Right cardiac atrium (tissue), 5 donors: ENCODE measurements at regions not wholly inside any gene's neighbourhood (a gene's known extent, or its start where the extent isn't known, plus 50 kb on each side); places are given as distances from the start of the nearest gene placed in this dataset.
A peak's percentile ranks its signal among the peaks of the same experiment; 100 is the strongest.

ENCODE experiments used
- ATAC-seq, 2 donors: fragments of 200-7000 bp; cut with Tn5 transposase; one replicate each; pipeline versions ENCODE4 v1.8.0 to v1.9.1; 2020; ENCODE audit warnings: moderate library complexity in 2 of 2, mild to moderate bottlenecking in 1 of 2
- DNase-seq, 3 donors: peaks; one replicate each; pipeline ENCODE4 v3.0.0-alpha.2; 2020
- H3K27ac ChIP-seq: one replicate; pipeline ENCODE4 v1.5.1; 2013; ENCODE audit warnings: mild to moderate bottlenecking, low read length, control low read depth, moderate library complexity
- H3K27me3 ChIP-seq: one replicate; pipeline ENCODE4 v1.6.1; 2013; ENCODE audit not compliant: control insufficient read depth, insufficient read depth
- H3K4me1 ChIP-seq: one replicate; pipeline ENCODE4 v1.6.1; 2013; ENCODE audit warnings: low read length; ENCODE audit not compliant: control insufficient read depth, insufficient read depth
- H3K4me3 ChIP-seq: one replicate; pipeline ENCODE4 v1.5.1; 2013; ENCODE audit warnings: low read length, control low read depth
- H3K9me3 ChIP-seq: one replicate; pipeline ENCODE4 v1.6.1; 2013; ENCODE audit warnings: low read length; ENCODE audit not compliant: control insufficient read depth
- WGBS: extraction: QIAGEN DNeasy Blood & Tissue Kit; methylation state at CpG from one replicate; pipeline ENCODE4 v1.1.7; 2013; 5-methylcytosine and 5-hydroxymethylcytosine counted together
- intact Hi-C, 4 donors: fragments of 100-400 bp; cut with DNase I; formaldehyde crosslinking; loops; one replicate each; pipeline versions ENCODE4 v1.11.0 to v1.14.0; 2022 to 2023
- donor health status: healthy with polysubstance abuse.
- donor health status: DM: no; HTN: yes; CAD: no.
- donor health status: DM: no; HTN: no; CAD: no.
- donor health status: DM: no; HTN: yes; CAD: no; lungs with severe emphysema.
- donor health status: DM: yes; HTN: yes; CAD: no.

DNA sequence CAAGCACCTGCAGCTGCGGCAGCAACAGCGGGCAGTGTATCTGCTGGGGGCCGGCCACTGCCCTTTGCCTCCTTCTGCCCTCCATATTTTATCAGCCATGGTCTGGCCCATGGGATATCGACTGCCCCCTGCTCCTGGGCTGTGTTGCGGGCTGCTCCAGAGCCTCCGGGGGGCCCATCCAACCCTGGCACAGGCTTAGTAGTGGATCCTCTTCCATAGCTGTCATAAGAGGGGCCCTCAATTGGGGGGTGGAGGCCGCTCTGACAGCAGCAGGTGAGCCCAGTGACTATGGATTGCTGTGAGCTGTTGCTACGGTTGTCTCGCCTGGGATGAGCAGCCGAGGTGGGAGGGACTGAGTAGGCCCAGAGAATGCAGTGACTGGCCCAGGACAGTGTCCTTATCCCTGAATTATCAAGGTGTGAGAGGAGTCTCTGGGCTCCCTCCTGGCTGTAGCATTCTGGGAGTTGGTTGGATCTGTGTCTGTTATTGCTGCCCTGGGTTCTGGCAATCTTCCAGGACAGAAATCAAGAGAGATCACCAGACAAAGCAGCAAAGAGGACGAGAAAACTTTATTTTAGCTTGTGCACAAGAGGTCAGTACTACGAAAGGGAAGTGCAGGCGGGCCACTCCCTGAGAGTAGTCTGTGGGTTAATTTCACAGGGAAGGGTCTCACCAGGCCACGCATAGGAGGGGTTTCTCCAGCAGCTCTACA, 145.1 kb downstream of the ASB1 start:
- ATAC-seq (no peak), DNase-seq (no peak)
- Histone ChIP-seq H3K27me3 (no peaks in the 10 kb centered on the region), H3K4me3 (no peak overlapping the region), H3K27ac (no peak overlapping the region), H3K9me3 (no peaks in the 10 kb centered on the region), H3K4me1 (no peaks in the 10 kb centered on the region)
- WGBS = 82% methylated on average over 14 of the region's 14 CpGs
- intact Hi-C loops = no loop called here

DNA sequence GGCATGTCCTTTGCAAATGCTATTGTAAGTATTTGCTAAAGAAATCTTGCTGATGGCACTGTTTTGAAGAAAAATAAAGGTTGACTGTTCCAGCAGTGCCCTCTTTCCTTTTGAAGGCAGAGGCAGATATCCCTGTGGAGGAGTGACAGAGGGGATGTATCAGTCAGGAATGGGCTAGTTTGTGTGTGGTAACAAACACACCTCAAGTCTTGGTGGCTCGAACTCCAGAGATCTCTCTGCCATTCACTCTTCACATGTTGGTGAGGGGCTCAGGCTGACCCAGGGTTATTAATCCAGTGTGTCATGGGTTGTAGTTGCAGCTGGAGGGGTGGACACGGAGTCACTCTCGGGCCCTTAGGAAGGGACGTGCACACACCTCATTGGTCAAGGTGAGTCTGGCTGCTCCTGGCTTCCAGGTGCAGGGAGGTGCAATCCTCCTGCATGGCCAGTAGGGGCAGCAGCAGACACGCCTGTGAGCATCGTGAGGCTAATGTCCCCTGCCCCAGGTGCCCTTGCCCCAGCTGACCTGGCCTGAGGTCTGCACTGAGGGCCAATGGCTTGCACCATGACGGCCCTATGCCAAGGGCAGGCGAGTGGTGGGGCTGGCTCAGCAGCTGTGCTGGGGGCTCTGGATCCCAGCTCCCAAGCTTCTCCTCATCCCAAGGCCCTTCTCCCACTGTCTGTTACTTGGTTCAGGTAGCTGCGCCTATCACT, 146.5 kb downstream of the ASB1 start:
- Histone ChIP-seq H3K9me3 (no peaks in the 10 kb centered on the region), H3K4me3 (no peak overlapping the region), H3K27me3 (no peaks in the 10 kb centered on the region), H3K27ac (no peak overlapping the region), H3K4me1 (no peaks in the 10 kb centered on the region)
- peak in 1 of 2 donors; percentile 13 for ATAC-seq
- 65% methylated on average over 9 of the region's 9 CpGs for WGBS
- no peak for DNase-seq
- intact Hi-C loops = no loop called here

DNA sequence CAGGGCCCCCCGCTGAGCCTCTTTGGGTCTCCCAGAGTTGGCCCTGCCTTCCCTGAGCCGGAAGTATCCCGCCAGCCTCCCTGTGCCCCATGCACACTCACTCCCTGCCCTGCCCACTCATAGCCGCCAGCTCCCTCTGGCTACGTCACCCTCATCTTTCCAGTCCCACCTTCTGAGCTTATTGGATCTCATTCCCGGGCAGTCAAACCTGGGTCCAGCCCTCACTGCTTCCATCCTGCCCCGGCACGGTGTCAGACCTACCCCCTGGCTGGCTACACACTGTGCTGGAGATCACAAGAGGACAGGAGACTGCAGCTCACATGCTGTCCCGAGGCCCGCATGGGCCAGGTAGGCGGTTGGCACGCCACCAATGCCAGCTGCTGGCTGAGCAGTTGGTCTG, 147.2 kb downstream of the ASB1 start:
- Histone ChIP-seq H3K27ac (no peak overlapping the region), H3K27me3 (no peaks in the 10 kb centered on the region), H3K4me3 (no peak overlapping the region), H3K9me3 (no peaks in the 10 kb centered on the region), H3K4me1 (no peaks in the 10 kb centered on the region)
- ATAC-seq (no peak), DNase-seq (no peak)
- WGBS = 80% methylated on average over 12 of the region's 12 CpGs
- intact Hi-C loops = no loop called here

DNA sequence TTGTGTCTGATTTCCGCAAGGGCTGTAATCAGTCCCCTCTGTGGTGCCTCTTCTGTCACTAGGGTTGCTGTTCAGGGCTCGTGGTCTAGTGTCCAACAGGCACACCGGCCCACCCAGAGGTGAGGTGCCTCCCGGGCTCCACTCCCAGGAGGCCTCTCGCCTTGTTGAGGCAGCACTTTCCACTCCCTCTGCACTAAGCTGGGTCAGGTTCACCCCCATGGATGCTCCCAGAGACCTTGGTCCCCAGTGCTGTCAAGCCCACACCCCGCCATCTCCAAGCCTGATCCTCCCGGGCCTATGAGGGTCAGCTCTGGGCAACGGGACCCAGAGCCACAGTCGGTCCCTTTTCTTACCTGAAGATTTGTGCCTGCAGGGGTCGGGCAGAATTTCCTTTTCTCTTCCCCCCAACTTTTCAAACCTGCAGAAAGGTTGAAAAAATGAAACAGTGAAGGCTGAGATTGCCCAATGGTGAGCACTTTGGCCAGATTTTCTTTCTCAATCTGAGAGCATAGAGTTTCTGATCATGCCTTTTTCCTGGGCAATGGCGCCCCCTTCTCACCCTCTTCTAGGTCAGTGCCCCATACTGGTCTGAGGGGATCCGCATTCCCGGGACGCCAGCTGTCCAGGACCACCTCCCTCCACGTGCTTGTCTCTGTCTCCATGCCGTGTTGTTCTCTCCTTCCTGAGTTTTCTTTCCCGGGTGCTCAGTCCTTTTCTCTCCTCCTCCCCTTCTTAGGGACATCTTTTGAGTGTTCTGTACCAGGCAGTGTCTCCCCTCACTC, 148.0 kb downstream of the ASB1 start:
- Histone ChIP-seq H3K27ac (no peak overlapping the region), H3K4me3 (no peak overlapping the region), H3K4me1 (no peaks in the 10 kb centered on the region), H3K27me3 (no peaks in the 10 kb centered on the region), H3K9me3 (no peaks in the 10 kb centered on the region)
- ATAC-seq (no peak), DNase-seq (no peak)
- intact Hi-C loops = no loop called here
- 78% methylated on average over 17 of the region's 17 CpGs for WGBS

DNA sequence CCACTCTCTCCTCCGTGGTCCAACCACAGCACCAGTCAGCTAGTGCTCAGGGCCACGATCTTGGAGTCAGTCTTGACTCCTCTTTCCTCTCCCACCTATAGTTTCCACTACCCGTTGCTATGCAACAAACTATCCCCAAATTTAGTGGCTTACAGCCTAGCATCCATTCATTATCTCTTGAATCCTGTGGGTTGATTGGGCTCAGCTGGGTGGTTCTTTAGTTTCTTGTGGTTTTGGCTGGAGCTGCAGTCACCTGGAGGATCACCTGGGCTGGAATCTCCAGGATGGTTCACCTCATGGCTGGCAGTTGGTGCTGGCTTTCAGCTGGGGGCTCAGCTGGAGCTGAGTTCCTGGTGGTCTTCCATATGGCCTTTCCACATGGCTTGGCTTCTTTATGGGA, 149.9 kb downstream of the ASB1 start:
- no peaks in the 10 kb centered on the region for H3K9me3 ChIP-seq
- no peak overlapping the region for H3K4me3 ChIP-seq
- intact Hi-C loops = no loop called here
- ATAC-seq (no peak), DNase-seq (no peak)
- H3K27ac ChIP-seq = no peak overlapping the region
- H3K27me3 ChIP-seq = no peaks in the 10 kb centered on the region
- WGBS = 66% methylated on average over 3 of the region's 3 CpGs
- no peaks in the 10 kb centered on the region for H3K4me1 ChIP-seq

DNA sequence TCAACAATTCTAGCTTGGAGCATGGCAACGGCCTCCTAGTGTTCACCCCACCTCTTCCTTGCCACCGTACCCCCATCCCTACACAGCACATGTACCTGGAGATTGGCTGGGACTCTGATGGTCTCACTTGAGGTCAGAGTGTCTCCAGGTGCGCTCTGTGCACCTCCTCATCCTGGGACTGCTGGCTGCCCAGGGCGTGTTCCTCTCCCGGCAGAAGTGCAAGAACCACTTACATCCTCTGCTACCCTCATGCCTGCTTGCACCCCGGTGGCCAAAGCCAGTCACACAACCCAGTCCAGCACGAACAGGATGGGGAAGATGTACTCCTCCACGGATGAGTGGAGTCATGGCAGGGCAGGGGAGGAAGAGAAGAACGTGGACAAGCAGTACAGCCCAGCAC, 151.5 kb downstream of the ASB1 start:
- intact Hi-C loops = no loop called here
- Histone ChIP-seq H3K27me3 (no peaks in the 10 kb centered on the region), H3K4me1 (no peaks in the 10 kb centered on the region), H3K9me3 (no peaks in the 10 kb centered on the region), H3K27ac (no peak overlapping the region), H3K4me3 (no peak overlapping the region)
- 72% methylated on average over 9 of the region's 9 CpGs for WGBS
- DNase-seq = no peak
- ATAC-seq = no peak

DNA sequence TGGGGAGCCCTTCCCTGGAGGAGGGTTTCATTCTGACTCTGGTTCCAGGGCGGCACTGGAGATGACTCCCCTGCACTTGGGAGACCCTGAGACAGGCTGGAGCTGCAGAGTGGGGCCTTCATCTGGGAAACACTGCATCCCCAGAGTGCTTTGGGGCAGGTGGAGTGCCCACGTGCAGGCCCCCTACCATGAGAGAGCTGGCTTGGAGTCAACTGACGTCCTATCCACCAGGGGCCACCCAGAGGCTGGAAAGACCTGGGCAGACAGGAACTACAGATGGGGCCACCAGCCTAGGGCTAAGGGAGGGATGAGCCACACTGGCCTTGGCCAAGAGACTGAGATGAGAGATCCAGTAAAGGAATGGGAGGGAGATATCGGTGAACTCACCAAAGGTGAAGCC, 153.8 kb downstream of the ASB1 start:
- intact Hi-C loops = no loop called here
- ATAC-seq (no peak), DNase-seq (no peak)
- Histone ChIP-seq H3K4me3 (no peak overlapping the region), H3K9me3 (no peaks in the 10 kb centered on the region), H3K27ac (no peak overlapping the region), H3K4me1 (no peaks in the 10 kb centered on the region), H3K27me3 (no peaks in the 10 kb centered on the region)
- WGBS = 74% methylated on average over 4 of the region's 4 CpGs

DNA sequence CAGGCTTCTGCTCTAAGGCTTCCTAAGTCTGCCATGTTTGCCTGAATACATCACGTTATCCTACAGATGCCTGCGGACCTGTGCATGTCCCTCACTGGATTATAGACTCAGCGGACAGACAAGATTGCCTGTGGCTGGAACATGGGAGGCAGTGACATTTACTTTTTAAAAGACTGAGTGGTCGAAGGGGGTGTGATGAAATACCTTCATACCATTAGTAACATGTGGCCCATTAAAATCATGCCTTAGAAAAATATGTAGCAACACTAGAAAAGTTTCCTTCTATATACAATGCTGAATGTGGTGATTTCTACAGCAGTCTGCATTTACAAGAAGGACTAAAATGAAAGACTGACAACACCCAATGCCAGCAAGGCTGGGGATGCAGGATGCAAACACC, 154.4 kb downstream of the ASB1 start:
- H3K4me3 ChIP-seq = no peak overlapping the region
- H3K9me3 ChIP-seq = no peaks in the 10 kb centered on the region
- intact Hi-C loops = no loop called here
- WGBS = 80% methylated on average over 4 of the region's 4 CpGs
- DNase-seq = no peak
- H3K4me1 ChIP-seq = no peaks in the 10 kb centered on the region
- no peak overlapping the region for H3K27ac ChIP-seq
- ATAC-seq = no peak
- no peaks in the 10 kb centered on the region for H3K27me3 ChIP-seq

DNA sequence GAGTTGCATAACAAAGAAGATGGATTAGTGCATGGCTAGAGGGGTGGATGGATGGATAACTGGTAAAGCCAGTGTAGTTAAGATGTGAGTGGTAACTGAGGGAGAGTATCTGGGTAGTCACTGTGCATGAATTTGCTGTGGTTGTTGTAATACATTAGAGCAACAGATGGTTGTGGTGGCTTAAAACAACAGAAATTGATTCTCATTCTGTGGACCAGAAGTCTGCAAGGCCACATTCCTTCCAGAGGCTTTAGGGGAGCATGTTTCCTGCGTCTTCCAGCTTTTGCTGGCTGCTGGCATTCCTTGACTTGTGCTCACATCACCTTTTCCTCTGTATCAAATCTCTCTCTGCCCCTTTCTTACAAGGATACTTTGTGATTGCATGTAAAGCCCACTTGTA, 155.4 kb downstream of the ASB1 start:
- H3K4me3 ChIP-seq = no peak overlapping the region
- ATAC-seq (no peak), DNase-seq (no peak)
- H3K27me3 ChIP-seq = no peaks in the 10 kb centered on the region
- intact Hi-C loops = no loop called here
- no peaks in the 10 kb centered on the region for H3K9me3 ChIP-seq
- no peak overlapping the region for H3K27ac ChIP-seq
- 79% methylated on average over 1 of the region's 1 CpG for WGBS
- no peaks in the 10 kb centered on the region for H3K4me1 ChIP-seq

DNA sequence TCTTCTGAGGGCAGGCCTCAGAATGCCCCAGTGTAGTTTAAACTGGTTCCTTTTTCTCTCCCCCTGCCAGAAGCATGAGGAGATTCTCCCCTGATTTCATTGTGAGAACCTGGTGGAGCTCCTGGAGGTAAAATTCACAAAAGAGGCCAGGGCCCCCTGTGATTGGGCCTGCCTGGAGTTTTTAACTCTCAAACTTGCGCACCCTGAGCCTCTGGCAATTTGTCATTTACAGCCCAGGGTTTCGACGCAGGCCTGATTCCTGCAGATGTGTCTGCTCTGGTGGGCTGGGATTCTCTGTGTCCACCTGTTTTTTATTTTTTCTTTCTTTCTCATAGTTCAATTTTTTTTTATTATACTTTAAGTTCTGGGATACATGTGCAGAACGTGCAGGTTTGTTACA, 157.9 kb downstream of the ASB1 start:
- no peaks in the 10 kb centered on the region for H3K27me3 ChIP-seq
- DNase-seq (no peak), ATAC-seq (no peak)
- no peak overlapping the region for H3K4me3 ChIP-seq
- intact Hi-C loops = no loop called here
- H3K4me1 ChIP-seq = no peaks in the 10 kb centered on the region
- 90% methylated on average over 4 of the region's 4 CpGs for WGBS
- no peak overlapping the region for H3K27ac ChIP-seq
- H3K9me3 ChIP-seq = no peaks in the 10 kb centered on the region
